ENCODE measurements at regions not wholly inside any gene's neighbourhood (a gene's known extent, or its start where the extent isn't known, plus 50 kb on each side); places are given as distances from the start of the nearest gene placed in this dataset.

- TF ChIP-seq POLR2A (IDR thresholded peaks at IDR 0.05; ENCODE audit: low read length) (no peak), GATA1 (IDR thresholded peaks at IDR 0.05; ENCODE audit: low read depth, low read length) (no peak)
Observed at GRCh38 chr4:71094201-71094600, 100.8 kb downstream of the DCK start.
